D721Med (cell line): ENCODE measurements at regions not wholly inside any gene's neighbourhood (a gene's known extent, or its start where the extent isn't known, plus 50 kb on each side); places are given as distances from the start of the nearest gene placed in this dataset.

Source experiments
- DNase-seq: peaks from one replicate; pipeline ENCODE4 v3.0.0; 2011; ENCODE audit warnings: low spot score; ENCODE audit not compliant: insufficient read length
- FAIRE-seq: peaks from 2 replicates; lab custom pipeline; 2011; peaks lifted over from hg19 to GRCh38; lab: Jason Lieb, UNC
- TF ChIP-seq, protein P1 (sequence below): IDR thresholded peaks from 2 replicates; pipeline ENCODE4 v1.5.1; 2012; ENCODE audit warnings: mild to moderate bottlenecking, control low read depth; ENCODE audit not compliant: insufficient read depth; ENCODE audit errors: missing control alignments

DNA sequence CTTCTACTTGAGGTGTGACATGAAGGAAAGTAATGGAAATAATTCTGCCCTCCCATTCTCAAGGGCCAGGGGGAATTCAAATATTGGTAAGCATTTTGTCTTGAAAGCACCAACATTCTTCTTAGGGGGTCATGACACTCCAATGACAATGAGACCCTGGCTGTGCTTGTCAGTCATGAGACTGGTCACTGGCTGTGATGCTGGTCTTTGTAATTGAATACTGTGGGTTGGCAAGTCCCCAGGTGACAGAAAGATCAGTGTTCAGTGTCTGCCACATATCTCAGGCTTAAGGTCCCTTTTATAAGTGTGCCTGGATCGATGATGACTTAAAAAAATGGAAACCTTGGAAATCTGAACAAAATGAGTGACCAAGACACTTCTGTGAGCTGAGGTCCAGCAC, 151.4 kb downstream of the SNRPN start:
- TF ChIP-seq, protein P1, sequence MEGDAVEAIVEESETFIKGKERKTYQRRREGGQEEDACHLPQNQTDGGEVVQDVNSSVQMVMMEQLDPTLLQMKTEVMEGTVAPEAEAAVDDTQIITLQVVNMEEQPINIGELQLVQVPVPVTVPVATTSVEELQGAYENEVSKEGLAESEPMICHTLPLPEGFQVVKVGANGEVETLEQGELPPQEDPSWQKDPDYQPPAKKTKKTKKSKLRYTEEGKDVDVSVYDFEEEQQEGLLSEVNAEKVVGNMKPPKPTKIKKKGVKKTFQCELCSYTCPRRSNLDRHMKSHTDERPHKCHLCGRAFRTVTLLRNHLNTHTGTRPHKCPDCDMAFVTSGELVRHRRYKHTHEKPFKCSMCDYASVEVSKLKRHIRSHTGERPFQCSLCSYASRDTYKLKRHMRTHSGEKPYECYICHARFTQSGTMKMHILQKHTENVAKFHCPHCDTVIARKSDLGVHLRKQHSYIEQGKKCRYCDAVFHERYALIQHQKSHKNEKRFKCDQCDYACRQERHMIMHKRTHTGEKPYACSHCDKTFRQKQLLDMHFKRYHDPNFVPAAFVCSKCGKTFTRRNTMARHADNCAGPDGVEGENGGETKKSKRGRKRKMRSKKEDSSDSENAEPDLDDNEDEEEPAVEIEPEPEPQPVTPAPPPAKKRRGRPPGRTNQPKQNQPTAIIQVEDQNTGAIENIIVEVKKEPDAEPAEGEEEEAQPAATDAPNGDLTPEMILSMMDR, result no peak
- DNase-seq, result no peak
- no peak for FAIRE-seq

DNA sequence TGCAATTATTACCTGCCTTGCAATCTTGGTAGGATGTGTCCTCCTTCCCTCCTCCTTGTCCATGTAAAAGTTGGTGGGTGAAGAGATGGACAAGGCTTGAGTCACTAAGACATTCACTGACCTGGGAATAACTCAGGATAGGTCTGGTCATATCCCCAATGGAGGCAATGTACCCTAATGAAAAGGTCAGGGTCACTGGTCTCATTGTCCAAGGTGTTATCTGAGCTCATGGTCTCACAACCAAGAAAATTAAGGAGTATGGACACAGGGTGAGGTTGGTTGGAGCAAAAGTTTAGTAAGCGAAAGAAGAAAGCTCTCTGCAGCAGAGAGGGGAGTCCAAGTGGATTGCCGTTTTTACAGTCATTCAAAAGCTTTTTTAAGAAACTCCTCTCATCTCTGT, 179.0 kb downstream of the SNRPN start:
- DNase-seq (no peak), FAIRE-seq (no peak)
- TF ChIP-seq, protein P1, result no peak

DNA sequence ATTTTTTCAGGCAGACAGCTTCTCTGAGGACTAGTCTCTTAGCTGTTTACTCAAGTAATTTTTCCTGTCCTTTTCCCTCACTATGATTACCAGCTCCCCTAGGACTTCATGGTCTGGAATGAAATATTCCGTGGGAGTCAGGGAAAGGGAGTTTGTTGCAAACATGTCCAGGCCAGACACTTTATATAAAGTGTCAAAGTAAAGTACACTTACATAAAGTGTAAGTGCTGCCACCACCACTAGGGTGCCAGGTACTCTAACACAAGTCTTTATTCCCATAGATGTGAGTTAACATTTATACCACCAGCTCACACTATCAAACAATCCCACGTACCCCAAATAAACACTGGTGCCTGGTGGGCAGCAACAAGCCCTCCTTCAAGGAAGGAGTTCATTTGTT, 179.8 kb downstream of the SNRPN start:
- TF ChIP-seq, protein P1, result no peak
- no peak for FAIRE-seq
- DNase-seq, result no peak

DNA sequence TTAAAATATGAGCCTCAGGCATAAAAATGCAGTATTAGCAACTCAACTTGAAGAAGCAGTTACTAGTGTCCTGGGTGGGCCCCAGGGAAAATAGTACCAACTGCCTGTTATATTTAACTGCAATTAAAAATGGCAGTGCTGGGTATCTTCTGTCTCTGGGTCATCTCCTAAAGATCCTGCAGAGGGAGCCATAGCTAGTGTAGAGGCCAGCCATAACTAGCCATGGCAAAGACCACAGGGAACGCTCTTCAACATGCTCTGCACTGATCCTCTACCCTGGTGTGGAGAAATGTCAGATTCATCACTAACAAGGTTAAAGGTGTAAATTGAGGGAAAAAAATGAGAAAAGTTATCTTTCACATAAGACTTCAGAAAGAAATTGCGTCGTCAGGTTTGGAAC, 181.3 kb downstream of the SNRPN start:
- DNase-seq, result no peak
- TF ChIP-seq, protein P1, result peak; percentile 29
- FAIRE-seq, result no peak

DNA sequence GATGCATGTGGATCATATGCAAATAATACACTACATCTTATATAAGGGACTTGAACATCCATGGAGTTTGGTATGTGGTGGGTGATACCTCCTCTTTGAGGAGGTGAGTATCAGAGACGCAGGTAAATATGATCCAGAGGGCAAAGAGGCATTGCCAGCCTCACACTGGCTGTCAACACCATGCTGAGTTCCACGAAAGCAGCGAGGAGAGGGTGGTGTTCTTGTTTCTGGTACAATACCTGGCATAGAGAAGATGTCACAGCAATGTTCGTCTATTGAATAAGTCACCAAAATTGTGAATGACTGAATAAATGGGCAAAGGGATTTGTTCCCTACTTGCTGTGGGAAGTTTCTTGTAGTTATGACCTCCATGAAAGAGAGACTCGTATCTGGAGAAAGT, 182.2 kb downstream of the SNRPN start:
- TF ChIP-seq, protein P1, result no peak
- no peak for FAIRE-seq
- no peak for DNase-seq

DNA sequence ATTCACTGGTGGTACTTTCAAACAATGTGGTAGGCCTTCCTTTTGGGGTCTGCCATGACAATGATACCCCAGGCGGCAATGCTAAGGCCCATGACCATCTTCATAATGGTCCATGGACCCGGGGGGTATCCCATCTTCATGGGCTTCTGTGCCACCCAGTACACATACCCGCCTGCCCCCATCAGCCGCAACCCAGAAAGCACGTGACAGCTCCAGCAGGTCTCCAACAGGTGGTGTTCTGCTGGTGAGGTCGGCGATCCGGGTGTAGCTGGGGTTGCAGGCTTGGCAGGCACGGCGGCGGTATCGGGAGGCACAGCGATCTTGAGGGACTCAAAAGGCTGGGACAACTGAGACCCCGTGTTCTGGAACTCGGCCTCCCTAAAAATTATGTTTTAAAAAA, 214.5 kb downstream of the SNRPN start:
- DNase-seq, result no peak
- TF ChIP-seq, protein P1, result no peak
- no peak for FAIRE-seq

DNA sequence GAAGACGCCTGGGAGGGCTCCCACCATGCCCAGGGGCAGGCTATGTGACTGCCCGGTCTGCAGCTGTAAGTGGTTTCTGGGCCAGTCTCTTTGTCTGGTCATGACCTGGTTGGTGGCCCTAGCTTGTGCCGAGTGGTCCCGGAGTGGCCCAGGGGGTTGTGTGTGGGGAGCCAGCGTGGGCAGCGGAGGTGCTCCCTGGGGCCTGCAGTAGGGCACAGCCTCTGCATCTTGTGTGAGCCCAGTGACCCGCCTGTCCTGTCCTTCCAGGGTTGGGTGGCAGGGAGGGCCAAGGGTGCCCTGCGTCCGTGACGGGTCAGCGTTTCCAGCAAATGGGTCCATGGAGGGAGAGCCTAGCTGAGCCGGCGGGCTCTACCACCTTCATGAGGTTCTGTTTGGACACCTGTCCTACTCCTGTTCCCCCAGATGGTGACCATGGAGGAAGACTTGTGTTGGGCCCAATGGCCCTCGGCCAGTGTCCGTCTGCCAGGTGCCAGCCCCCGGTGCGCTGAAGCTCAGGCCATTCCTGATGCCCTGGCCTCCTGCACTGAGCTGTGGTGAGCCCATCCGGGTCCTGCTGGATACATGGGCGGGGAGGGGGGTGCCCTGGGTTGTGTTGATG, 215.4 kb downstream of the SNRPN start:
- DNase-seq (no peak), FAIRE-seq (no peak)
- TF ChIP-seq, protein P1, result no peak
